Lower leg skin (tissue), 3 donors: ENCODE measurements at regions not wholly inside any gene's neighbourhood (a gene's known extent, or its start where the extent isn't known, plus 50 kb on each side); places are given as distances from the start of the nearest gene placed in this dataset.

Experiments used
- CTCF ChIP-seq, 3 donors: fragments of 450-650 bp; IDR thresholded peaks; one replicate each; pipeline ENCODE4 v1.5.1; 2016; ENCODE audit warnings: antibody characterized with exemption in 3 of 3, mild to moderate bottlenecking in 3 of 3, moderate library complexity in 2 of 3
- POLR2A ChIP-seq, 2 donors: fragments of 450-650 bp; IDR thresholded peaks; one replicate each; pipeline ENCODE4 v1.6.1; 2016 to 2017; ENCODE audit warnings: antibody characterized with exemption in 2 of 2, mild to moderate bottlenecking in 1 of 2, moderate library complexity in 1 of 2

GRCh38 chr5:159555084-159555483 lies 224.8 kb upstream of the IL12B start:
- TF ChIP-seq CTCF (IDR thresholded peaks at IDR 0.05): no peak
- TF ChIP-seq POLR2A (IDR thresholded peaks at IDR 0.05): no peak
